Right lobe of liver (tissue), 4 donors: ENCODE measurements at regions not wholly inside any gene's neighbourhood (a gene's known extent, or its start where the extent isn't known, plus 50 kb on each side); places are given as distances from the start of the nearest gene placed in this dataset.

Experiments used
- POLR2A ChIP-seq: fragments of 450-650 bp; IDR thresholded peaks from one replicate; pipeline ENCODE4 v1.6.1; 2017; ENCODE audit warnings: antibody characterized with exemption, mild to moderate bottlenecking
- TF ChIP-seq, protein P1 (sequence below), 4 donors: fragments of 200-600 bp in 3 of 4; fragments of 450-650 bp in 1 of 4; IDR thresholded peaks; one replicate each; pipeline versions ENCODE4 v1.5.1 to v1.8.0; 2016 to 2022; ENCODE audit warnings: antibody characterized with exemption in 4 of 4, mild to moderate bottlenecking in 2 of 4
- donor health status: DM: no; HTN: no; CAD: no.
- donor health status: DM: no; HTN: no; CAD: no.
- donor health status: DM: no; HTN: yes; CAD: no.

DNA sequence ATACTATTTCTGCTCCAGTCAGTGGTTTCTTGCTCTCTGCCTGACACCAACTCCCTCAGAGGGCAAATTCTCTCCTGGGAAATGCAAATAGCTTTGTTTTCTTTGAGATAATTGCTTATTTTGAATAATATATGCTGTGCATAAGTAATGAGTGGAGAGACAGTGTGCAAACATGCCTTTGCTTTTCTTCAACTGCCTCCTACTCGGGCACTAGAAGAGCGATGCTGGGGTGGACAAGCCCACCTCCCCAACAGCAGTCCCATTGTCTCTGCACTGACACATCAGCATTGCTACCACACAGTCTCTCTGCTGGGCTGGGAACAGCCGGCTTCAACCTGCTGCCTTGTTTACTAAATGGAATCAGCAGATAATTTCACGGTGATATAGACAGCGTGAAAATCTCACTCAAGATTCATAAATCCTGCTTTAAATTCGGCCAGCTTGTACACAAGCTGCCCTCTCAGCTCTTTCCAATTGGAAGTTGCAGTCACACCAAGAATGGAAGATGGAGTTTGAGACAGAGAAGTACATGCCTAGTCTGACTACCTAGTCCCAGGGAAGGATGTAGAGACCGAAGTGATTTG is 694.5 kb downstream of the TDRD15 start:
- TF ChIP-seq, protein P1, sequence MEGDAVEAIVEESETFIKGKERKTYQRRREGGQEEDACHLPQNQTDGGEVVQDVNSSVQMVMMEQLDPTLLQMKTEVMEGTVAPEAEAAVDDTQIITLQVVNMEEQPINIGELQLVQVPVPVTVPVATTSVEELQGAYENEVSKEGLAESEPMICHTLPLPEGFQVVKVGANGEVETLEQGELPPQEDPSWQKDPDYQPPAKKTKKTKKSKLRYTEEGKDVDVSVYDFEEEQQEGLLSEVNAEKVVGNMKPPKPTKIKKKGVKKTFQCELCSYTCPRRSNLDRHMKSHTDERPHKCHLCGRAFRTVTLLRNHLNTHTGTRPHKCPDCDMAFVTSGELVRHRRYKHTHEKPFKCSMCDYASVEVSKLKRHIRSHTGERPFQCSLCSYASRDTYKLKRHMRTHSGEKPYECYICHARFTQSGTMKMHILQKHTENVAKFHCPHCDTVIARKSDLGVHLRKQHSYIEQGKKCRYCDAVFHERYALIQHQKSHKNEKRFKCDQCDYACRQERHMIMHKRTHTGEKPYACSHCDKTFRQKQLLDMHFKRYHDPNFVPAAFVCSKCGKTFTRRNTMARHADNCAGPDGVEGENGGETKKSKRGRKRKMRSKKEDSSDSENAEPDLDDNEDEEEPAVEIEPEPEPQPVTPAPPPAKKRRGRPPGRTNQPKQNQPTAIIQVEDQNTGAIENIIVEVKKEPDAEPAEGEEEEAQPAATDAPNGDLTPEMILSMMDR (IDR thresholded peaks at IDR 0.05): no peak
- TF ChIP-seq POLR2A: no peak
